Amniotic epithelial cell (primary cell): ENCODE measurements at regions not wholly inside any gene's neighbourhood (a gene's known extent, or its start where the extent isn't known, plus 50 kb on each side); places are given as distances from the start of the nearest gene placed in this dataset.
A peak's percentile ranks its signal among the peaks of the same experiment; 100 is the strongest.

ENCODE experiments used
- DNase-seq: peaks from one replicate; pipeline ENCODE4 v3.0.0-alpha.2; 2010; ENCODE audit warnings: low read depth

- no peak for DNase-seq
Measured at GRCh38 chr1:93013145-93014065, 52.1 kb upstream of the DIPK1A start.

- peak; percentile 14 for DNase-seq
Measured at GRCh38 chr1:93014168-93014567, 52.9 kb upstream of the DIPK1A start.

GRCh38 chr1:93015590-93015989 lies 54.3 kb upstream of the DIPK1A start:
- peak; percentile 11 for DNase-seq

- DNase-seq = peak; percentile 55
Measured at GRCh38 chr1:93016171-93016570, 54.9 kb upstream of the DIPK1A start.

GRCh38 chr1:93021539-93022134 lies 57.4 kb upstream of the MTF2 start:
- peak; percentile 57 for DNase-seq

GRCh38 chr1:93022580-93022979 lies 56.5 kb upstream of the MTF2 start:
- DNase-seq = no peak

GRCh38 chr1:93023281-93023680 lies 55.8 kb upstream of the MTF2 start:
- DNase-seq = no peak

GRCh38 chr1:93025572-93025971 lies 53.5 kb upstream of the MTF2 start:
- peak; percentile 74 for DNase-seq

GRCh38 chr1:93028542-93028941 lies 50.5 kb upstream of the MTF2 start:
- DNase-seq = no peak
